ENCODE measurements at regions not wholly inside any gene's neighbourhood (a gene's known extent, or its start where the extent isn't known, plus 50 kb on each side); places are given as distances from the start of the nearest gene placed in this dataset.

GRCh38 chr20:19849341-19850197, 91.5 kb downstream of the RIN2 start:
- TF ChIP-seq CTCF (conservative IDR thresholded peaks at IDR 0.05) (no peak), EZH2 (IDR thresholded peaks at IDR 0.05; ENCODE audit: low read depth) (no peak)
